RWPE2 (cell line): ENCODE measurements at regions not wholly inside any gene's neighbourhood (a gene's known extent, or its start where the extent isn't known, plus 50 kb on each side); places are given as distances from the start of the nearest gene placed in this dataset.

Experiments
- ATAC-seq: fragments of 200-7000 bp; cut with Tn5 transposase; 3 replicates; pipeline ENCODE4 v1.9.1; 2021; ENCODE audit warnings: low read depth
- DNase-seq: peaks from one replicate; pipeline ENCODE4 v3.0.0-alpha.2; 2020; ENCODE audit warnings: low spot score
- H3K27ac ChIP-seq: fragments of 450-650 bp; 2 replicates; pipeline ENCODE4 v1.5.1; 2017; ENCODE audit warnings: mild to moderate bottlenecking; ENCODE audit not compliant: poor library complexity, severe bottlenecking
- H3K27me3 ChIP-seq: fragments of 250-450 bp; sonication (Bioruptor Pico); 2 replicates; pipeline ENCODE4 v1.5.1; 2021; ENCODE audit warnings: mild to moderate bottlenecking, moderate library complexity; ENCODE audit not compliant: insufficient read depth, poor library complexity, severe bottlenecking
- H3K36me3 ChIP-seq: fragments of 250-450 bp; sonication (Bioruptor Pico); 2 replicates; pipeline ENCODE4 v1.5.1; 2020; ENCODE audit warnings: low read depth, mild to moderate bottlenecking, moderate library complexity
- H3K4me1 ChIP-seq: fragments of 250-450 bp; sonication (Bioruptor Pico); 2 replicates; pipeline ENCODE4 v1.5.1; 2021; ENCODE audit warnings: mild to moderate bottlenecking, moderate library complexity; ENCODE audit not compliant: insufficient read depth, poor library complexity, severe bottlenecking
- H3K4me3 ChIP-seq: fragments of 250-450 bp; sonication (Bioruptor Pico); 2 replicates; pipeline ENCODE4 v1.5.1; 2021; ENCODE audit warnings: mild to moderate bottlenecking, moderate library complexity; ENCODE audit not compliant: severe bottlenecking
- H3K9me3 ChIP-seq: fragments of 250-450 bp; sonication (Bioruptor Pico); 2 replicates; pipeline ENCODE4 v1.5.1; 2021; ENCODE audit warnings: mild to moderate bottlenecking, moderate library complexity; ENCODE audit not compliant: severe bottlenecking
- TF ChIP-seq, protein P1 (sequence below): fragments of 450-650 bp; IDR thresholded peaks from one replicate; pipeline ENCODE4 v1.5.1; 2017; ENCODE audit warnings: mild to moderate bottlenecking, moderate library complexity; ENCODE audit not compliant: poor library complexity, severe bottlenecking

DNA sequence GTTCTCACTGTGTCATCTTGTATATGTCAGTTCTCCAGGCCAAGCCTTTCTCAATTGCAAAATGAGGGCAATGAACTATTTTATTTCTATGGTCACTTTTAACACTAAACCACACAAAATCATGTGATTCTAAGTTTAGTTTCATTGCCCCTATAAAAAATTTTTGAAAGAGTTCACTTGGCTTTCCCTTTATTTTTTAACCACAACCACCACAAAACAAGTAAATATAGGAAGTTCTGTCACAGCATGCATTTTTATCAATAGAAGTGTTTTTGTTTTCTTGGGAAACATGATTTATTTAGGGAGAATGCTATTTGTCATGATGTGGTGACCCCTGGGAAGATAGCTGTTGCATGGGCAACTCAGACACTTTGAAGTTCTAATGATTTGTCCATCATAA is 169.1 kb downstream of the CSNK1G3 start:
- H3K9me3 ChIP-seq: peaks cover 4% of the 10 kb centered on the region

DNA sequence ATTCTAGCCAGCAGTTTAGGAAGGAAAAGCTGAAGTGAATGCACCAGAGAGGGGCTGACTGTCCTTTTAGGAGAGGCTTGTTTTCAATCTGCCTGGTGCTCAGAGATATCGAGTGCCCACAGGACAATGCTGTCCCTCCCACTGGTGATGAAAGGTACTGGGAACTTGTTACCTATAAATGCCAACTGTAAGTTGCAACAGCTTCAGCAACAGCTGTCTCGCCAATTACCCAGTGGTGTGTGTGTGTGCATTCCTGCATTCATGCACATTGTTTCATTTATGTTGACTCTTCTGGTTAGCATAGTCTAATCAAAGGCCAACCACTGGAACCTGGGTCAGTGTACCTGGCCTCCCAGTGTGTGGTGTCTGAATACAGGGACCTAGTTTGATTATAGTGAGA is 161.1 kb downstream of the CSNK1G3 start:
- Histone ChIP-seq H3K4me3 (no peak overlapping the region), H3K27ac (no peak overlapping the region), H3K4me1 (no peaks in the 10 kb centered on the region), H3K27me3 (no peaks in the 10 kb centered on the region), H3K9me3 (no peaks in the 10 kb centered on the region), H3K36me3 (no peaks in the 10 kb centered on the region)
- ATAC-seq (peak; percentile 42; the same call in 2 of the 3 replicates), DNase-seq (no peak)
- TF ChIP-seq, protein P1, sequence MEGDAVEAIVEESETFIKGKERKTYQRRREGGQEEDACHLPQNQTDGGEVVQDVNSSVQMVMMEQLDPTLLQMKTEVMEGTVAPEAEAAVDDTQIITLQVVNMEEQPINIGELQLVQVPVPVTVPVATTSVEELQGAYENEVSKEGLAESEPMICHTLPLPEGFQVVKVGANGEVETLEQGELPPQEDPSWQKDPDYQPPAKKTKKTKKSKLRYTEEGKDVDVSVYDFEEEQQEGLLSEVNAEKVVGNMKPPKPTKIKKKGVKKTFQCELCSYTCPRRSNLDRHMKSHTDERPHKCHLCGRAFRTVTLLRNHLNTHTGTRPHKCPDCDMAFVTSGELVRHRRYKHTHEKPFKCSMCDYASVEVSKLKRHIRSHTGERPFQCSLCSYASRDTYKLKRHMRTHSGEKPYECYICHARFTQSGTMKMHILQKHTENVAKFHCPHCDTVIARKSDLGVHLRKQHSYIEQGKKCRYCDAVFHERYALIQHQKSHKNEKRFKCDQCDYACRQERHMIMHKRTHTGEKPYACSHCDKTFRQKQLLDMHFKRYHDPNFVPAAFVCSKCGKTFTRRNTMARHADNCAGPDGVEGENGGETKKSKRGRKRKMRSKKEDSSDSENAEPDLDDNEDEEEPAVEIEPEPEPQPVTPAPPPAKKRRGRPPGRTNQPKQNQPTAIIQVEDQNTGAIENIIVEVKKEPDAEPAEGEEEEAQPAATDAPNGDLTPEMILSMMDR: no peak

More for the DNA sequence above, 169.1 kb downstream of the CSNK1G3 start:
- ATAC-seq (no peak), DNase-seq (no peak)
- no peaks in the 10 kb centered on the region for H3K4me1 ChIP-seq
- TF ChIP-seq, protein P1: no peak
- H3K27me3 ChIP-seq: no peaks in the 10 kb centered on the region
- H3K27ac ChIP-seq: no peak overlapping the region
- no peaks in the 10 kb centered on the region for H3K36me3 ChIP-seq
- no peak overlapping the region for H3K4me3 ChIP-seq

DNA sequence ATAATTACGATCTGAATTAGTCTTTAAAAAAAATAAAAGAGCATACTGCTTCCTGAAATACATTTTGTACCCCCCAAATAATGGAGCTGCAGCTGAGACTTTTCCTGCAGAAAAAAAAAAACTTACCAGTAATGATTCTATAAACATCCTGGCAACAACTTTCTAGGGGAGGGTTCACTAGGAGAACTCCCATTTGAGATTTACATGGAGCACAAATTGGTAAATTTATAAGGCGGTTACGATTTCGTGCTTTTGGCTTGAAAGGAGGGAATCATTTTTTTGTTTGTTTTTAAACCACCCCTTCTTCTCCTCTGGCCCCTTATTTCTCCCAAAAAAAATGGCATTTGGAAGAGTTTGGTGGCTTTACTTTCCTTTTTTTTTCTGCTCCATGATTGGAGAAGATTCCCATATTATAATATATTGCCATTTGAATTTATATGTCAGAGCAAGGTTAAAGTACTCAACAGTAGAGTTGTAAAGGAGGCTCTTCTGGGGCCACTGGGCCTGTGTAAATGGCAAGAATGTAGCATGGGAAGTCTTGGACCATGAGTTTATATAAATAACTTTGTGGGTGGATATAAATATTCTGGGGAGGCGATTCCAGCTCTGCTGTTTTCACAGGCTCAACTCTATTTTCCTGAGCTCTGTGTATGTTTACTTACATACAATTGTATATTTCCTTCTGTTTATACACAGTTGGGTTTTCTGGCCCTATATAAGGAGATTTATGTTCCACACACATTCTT is 159.9 kb downstream of the CSNK1G3 start:
- no peaks in the 10 kb centered on the region for H3K9me3 ChIP-seq
- no peak overlapping the region for H3K4me3 ChIP-seq
- H3K4me1 ChIP-seq: no peaks in the 10 kb centered on the region
- TF ChIP-seq, protein P1: no peak
- H3K36me3 ChIP-seq: no peaks in the 10 kb centered on the region
- H3K27ac ChIP-seq: no peak overlapping the region
- no peaks in the 10 kb centered on the region for H3K27me3 ChIP-seq
- DNase-seq: no peak
- no peak for ATAC-seq

DNA sequence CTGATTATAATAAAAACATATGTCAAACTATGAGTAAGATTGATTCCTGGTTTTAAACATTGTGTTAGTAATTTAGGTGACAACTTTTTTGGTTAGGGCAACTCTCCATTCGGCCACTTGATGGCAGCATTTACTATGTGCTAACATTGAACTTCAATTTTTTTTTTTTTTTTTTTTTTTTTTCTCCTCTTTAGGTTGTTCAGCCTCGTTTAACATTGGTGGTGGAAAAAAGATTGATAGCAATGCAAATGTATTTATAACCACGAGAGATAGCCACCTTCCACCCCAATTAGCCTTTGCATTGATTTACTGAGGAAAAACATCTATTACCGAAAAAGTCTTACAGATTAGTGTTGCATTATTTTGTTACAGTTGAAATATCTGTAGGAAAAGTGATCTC is 159.1 kb downstream of the CSNK1G3 start:
- Histone ChIP-seq H3K36me3 (no peaks in the 10 kb centered on the region), H3K27ac (no peak overlapping the region), H3K4me1 (no peaks in the 10 kb centered on the region), H3K27me3 (no peaks in the 10 kb centered on the region), H3K9me3 (no peaks in the 10 kb centered on the region), H3K4me3 (no peak overlapping the region)
- TF ChIP-seq, protein P1: peak; percentile 98
- DNase-seq (no peak), ATAC-seq (no peak)
